ENCODE measurements at regions not wholly inside any gene's neighbourhood (a gene's known extent, or its start where the extent isn't known, plus 50 kb on each side); places are given as distances from the start of the nearest gene placed in this dataset.
"Not testable (repeated sequence)": the region's sequence is repeated elsewhere in the genome, so short reads cannot be mapped to it uniquely, and the experiment has no call there.

- H3K27ac ChIP-seq (replicated peaks): no peak overlapping the region
- H3K27me3 ChIP-seq (ENCODE audit: insufficient read depth, poor library complexity, severe bottlenecking): no peaks in the 10 kb centered on the region
These were observed 228.9 kb upstream of the SPOPL start for GRCh38 chr2:138272524-138273195.

GRCh38 chr2:138273280-138273679 is 228.3 kb upstream of the SPOPL start:
- not testable (repeated sequence) for H3K27ac ChIP-seq (replicated peaks); DNase-seq (ENCODE audit: low read depth in 1 of 2, low spot score in 1 of 2); H3K27me3 ChIP-seq (ENCODE audit: insufficient read depth, poor library complexity, severe bottlenecking); H3K4me3 ChIP-seq (replicated peaks; ENCODE audit: insufficient read depth, low read length)

More at GRCh38 chr2:138272524-138273195, 228.9 kb upstream of the SPOPL start:
- TF ChIP-seq, protein P1, sequence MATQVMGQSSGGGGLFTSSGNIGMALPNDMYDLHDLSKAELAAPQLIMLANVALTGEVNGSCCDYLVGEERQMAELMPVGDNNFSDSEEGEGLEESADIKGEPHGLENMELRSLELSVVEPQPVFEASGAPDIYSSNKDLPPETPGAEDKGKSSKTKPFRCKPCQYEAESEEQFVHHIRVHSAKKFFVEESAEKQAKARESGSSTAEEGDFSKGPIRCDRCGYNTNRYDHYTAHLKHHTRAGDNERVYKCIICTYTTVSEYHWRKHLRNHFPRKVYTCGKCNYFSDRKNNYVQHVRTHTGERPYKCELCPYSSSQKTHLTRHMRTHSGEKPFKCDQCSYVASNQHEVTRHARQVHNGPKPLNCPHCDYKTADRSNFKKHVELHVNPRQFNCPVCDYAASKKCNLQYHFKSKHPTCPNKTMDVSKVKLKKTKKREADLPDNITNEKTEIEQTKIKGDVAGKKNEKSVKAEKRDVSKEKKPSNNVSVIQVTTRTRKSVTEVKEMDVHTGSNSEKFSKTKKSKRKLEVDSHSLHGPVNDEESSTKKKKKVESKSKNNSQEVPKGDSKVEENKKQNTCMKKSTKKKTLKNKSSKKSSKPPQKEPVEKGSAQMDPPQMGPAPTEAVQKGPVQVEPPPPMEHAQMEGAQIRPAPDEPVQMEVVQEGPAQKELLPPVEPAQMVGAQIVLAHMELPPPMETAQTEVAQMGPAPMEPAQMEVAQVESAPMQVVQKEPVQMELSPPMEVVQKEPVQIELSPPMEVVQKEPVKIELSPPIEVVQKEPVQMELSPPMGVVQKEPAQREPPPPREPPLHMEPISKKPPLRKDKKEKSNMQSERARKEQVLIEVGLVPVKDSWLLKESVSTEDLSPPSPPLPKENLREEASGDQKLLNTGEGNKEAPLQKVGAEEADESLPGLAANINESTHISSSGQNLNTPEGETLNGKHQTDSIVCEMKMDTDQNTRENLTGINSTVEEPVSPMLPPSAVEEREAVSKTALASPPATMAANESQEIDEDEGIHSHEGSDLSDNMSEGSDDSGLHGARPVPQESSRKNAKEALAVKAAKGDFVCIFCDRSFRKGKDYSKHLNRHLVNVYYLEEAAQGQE (IDR thresholded peaks at IDR 0.05; ENCODE audit: insufficient replicate concordance, low read depth): no peak
- TF ChIP-seq SPI1 (IDR thresholded peaks at IDR 0.05; ENCODE audit: borderline replicate concordance, low read depth) (no peak), POLR2AphosphoS5 (IDR thresholded peaks at IDR 0.05; ENCODE audit: low read depth) (no peak), GABPA (IDR thresholded peaks at IDR 0.05; ENCODE audit: low read depth) (no peak), CTCF (IDR thresholded peaks at IDR 0.05; ENCODE audit: insufficient read depth, low read length) (no peak)
- H3K4me3 ChIP-seq (replicated peaks; ENCODE audit: insufficient read depth, low read length): no peak overlapping the region
- DNase-seq (ENCODE audit: low read depth in 1 of 2, low spot score in 1 of 2): no peak

GRCh38 chr2:138274421-138275291 is 226.9 kb upstream of the SPOPL start:
- Histone ChIP-seq H3K27me3 (ENCODE audit: insufficient read depth, poor library complexity, severe bottlenecking) (no peaks in the 10 kb centered on the region), H3K4me3 (replicated peaks; ENCODE audit: insufficient read depth, low read length) (no peak overlapping the region), H3K27ac (replicated peaks) (no peak overlapping the region)
- TF ChIP-seq CTCF (IDR thresholded peaks at IDR 0.05; ENCODE audit: insufficient read depth, low read length) (no peak), POLR2AphosphoS5 (IDR thresholded peaks at IDR 0.05; ENCODE audit: low read depth) (no peak), SPI1 (IDR thresholded peaks at IDR 0.05; ENCODE audit: borderline replicate concordance, low read depth) (no peak), GABPA (IDR thresholded peaks at IDR 0.05; ENCODE audit: low read depth) (no peak)
- TF ChIP-seq, protein P1 (IDR thresholded peaks at IDR 0.05; ENCODE audit: insufficient replicate concordance, low read depth): no peak
- DNase-seq (ENCODE audit: low read depth in 1 of 2, low spot score in 1 of 2): no peak

DNA sequence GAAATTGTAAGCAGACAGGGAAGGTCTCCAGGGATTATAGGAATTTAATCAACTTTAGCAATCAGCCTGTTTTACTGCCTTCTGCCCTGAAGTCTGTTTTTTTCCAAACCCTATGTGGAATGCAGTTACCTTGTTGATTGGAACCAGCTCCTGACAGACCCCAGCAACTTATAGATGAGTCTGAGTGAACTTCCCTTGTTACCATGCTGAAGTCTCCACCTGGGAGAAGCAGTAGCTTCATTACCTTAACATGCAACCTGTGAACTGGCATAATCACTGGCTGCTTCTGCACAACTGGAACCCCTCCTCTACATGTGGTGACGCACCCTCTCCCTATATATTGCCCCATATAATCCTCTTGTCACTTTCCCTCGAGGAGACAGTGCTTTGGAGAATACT is 226.3 kb upstream of the SPOPL start:
- Histone ChIP-seq H3K27me3 (ENCODE audit: insufficient read depth, poor library complexity, severe bottlenecking) (no peaks in the 10 kb centered on the region), H3K27ac (replicated peaks) (no peak overlapping the region), H3K4me3 (replicated peaks; ENCODE audit: insufficient read depth, low read length) (no peak overlapping the region)
- no peak for DNase-seq (ENCODE audit: low read depth in 1 of 2, low spot score in 1 of 2)
- TF ChIP-seq GABPA (IDR thresholded peaks at IDR 0.05; ENCODE audit: low read depth): no peak
- TF ChIP-seq POLR2AphosphoS5 (IDR thresholded peaks at IDR 0.05; ENCODE audit: low read depth): no peak
- TF ChIP-seq, protein P1 (IDR thresholded peaks at IDR 0.05; ENCODE audit: insufficient replicate concordance, low read depth): no peak
- no peak for TF ChIP-seq SPI1 (IDR thresholded peaks at IDR 0.05; ENCODE audit: borderline replicate concordance, low read depth)
- no peak for TF ChIP-seq CTCF (IDR thresholded peaks at IDR 0.05; ENCODE audit: insufficient read depth, low read length)

Measured in HL-60 (cell line).